Natural killer cell treated with Interleukin-12 subunit alpha and Interleukin-12 subunit beta and Interleukin-15 and Interleukin-18, amount 100 ng/mL, for 72 hours (primary cell): ENCODE measurements at regions not wholly inside any gene's neighbourhood (a gene's known extent, or its start where the extent isn't known, plus 50 kb on each side); places are given as distances from the start of the nearest gene placed in this dataset.

Experiments used
- ATAC-seq, 2 donors: fragments of 150-1000 bp; cut with Tn5 transposase in 1 of 2; sonication (Bioruptor Pico), chemical (Tn5 transposase) in 1 of 2; 2 replicates each; pipeline ENCODE4 v1.10.0; 2021
- DNase-seq: peaks from one replicate; pipeline ENCODE4 v3.0.0; 2022; ENCODE audit warnings: low spot score
- H3K27ac Mint-ChIP-seq, 2 donors: 1 replicate in 1 of 2; 2 replicates in 1 of 2; pipeline ENCODE4 v1.8.0; 2022; ENCODE audit warnings: mixed read lengths in 2 of 2, mild to moderate bottlenecking in 1 of 2, moderate library complexity in 1 of 2
- H3K27me3 Mint-ChIP-seq, 2 donors: 1 replicate in 1 of 2; 2 replicates in 1 of 2; pipeline ENCODE4 v1.8.0; 2022; ENCODE audit warnings: mixed read lengths in 2 of 2
- H3K36me3 Mint-ChIP-seq: one replicate; pipeline ENCODE4 v1.8.0; 2022; ENCODE audit warnings: mixed read lengths
- H3K4me1 Mint-ChIP-seq, 2 donors: 1 replicate in 1 of 2; 2 replicates in 1 of 2; pipeline ENCODE4 v1.8.0; 2022; ENCODE audit warnings: low read depth in 2 of 2, mixed read lengths in 2 of 2, mild to moderate bottlenecking in 1 of 2
- H3K4me3 Mint-ChIP-seq: one replicate; pipeline ENCODE4 v1.8.0; 2022; ENCODE audit warnings: mixed read lengths
- H3K9me3 Mint-ChIP-seq: 2 replicates; pipeline ENCODE4 v1.8.0; 2022; ENCODE audit warnings: mixed read lengths

- H3K4me1 Mint-ChIP-seq = no peaks in the 10 kb centered on the region
- H3K36me3 Mint-ChIP-seq = no peaks in the 10 kb centered on the region
- DNase-seq = no peak
- H3K27ac Mint-ChIP-seq = no peak overlapping the region
- no peaks in the 10 kb centered on the region for H3K27me3 Mint-ChIP-seq
- no peak for ATAC-seq
- H3K9me3 Mint-ChIP-seq = no peaks in the 10 kb centered on the region
- no peak overlapping the region for H3K4me3 Mint-ChIP-seq
These were observed 394.7 kb downstream of the BRD1 start for GRCh38 chr22:49432897-49433443.

- no peaks in the 10 kb centered on the region for H3K36me3 Mint-ChIP-seq
- DNase-seq = peak; percentile 18
- H3K27me3 Mint-ChIP-seq = no peaks in the 10 kb centered on the region
- no peaks in the 10 kb centered on the region for H3K4me1 Mint-ChIP-seq
- H3K9me3 Mint-ChIP-seq = no peaks in the 10 kb centered on the region
- ATAC-seq = no peak
- no peak overlapping the region for H3K27ac Mint-ChIP-seq
- H3K4me3 Mint-ChIP-seq = no peak overlapping the region
These were observed 395.3 kb downstream of the BRD1 start for GRCh38 chr22:49432211-49432896.

DNA sequence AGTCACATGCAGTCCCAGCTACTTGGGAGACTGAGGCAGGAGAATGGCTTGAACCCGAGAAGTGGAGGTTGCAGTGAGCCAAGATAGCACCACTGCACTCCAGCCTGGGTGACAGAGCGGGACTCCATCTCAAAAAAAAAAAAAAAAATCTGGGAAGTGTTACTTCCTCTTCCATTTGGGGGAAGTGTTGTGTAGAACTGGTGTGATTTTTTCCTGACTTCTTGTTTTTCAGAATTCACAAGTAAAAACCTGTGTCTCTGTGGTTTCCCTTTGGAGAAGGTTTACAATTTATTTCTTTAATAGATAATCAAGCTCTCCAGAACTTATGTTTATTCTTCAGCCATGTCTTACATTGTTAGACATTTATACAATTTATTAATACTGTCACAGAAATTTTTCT is 396.1 kb downstream of the BRD1 start:
- Mint-ChIP-seq H3K4me3 (no peak overlapping the region), H3K4me1 (no peaks in the 10 kb centered on the region), H3K27ac (no peak overlapping the region), H3K27me3 (no peaks in the 10 kb centered on the region), H3K36me3 (no peaks in the 10 kb centered on the region), H3K9me3 (no peaks in the 10 kb centered on the region)
- DNase-seq (no peak), ATAC-seq (no peak)

DNA sequence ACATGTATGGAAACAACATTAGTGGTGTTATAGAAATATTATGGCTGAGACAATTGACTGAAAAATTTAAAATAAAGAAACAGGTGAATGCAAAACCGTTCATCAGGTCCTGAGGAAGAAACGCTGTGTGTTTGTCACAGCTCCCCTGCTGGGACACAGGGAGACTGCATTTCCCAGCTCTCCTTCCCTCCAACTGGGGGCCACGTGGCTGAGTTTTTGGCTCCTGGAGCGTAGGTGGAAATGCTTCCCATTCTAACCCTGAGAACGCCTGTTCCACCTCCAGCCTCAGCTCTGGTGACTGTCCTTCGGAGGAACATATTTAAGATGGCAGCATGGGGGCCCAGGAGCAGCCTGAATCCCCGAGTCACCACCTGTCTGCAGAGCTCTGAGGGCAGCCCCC is 398.6 kb downstream of the BRD1 start:
- H3K36me3 Mint-ChIP-seq = no peaks in the 10 kb centered on the region
- DNase-seq (peak; percentile 34), ATAC-seq (no peak)
- H3K4me3 Mint-ChIP-seq = no peak overlapping the region
- H3K27ac Mint-ChIP-seq = no peak overlapping the region
- no peaks in the 10 kb centered on the region for H3K4me1 Mint-ChIP-seq
- no peaks in the 10 kb centered on the region for H3K9me3 Mint-ChIP-seq
- no peaks in the 10 kb centered on the region for H3K27me3 Mint-ChIP-seq

DNA sequence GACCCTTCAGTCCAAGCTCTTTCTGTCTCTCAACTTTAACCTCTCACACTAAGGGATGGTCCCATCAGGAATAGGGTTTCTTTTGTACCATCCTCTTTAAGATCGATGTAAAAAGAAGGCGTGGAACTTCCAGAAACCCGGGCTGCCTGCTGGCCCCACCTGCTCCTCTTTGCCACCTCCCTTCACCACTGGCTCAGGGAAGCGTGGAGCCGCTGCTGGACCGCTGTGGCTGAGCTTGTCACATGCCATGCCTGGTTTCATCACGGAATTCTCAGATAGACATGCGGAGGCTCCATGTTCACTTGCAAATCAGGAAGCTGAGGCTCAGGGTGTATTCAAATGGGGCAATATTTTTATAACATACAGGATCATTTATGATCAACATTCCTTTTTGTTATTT is 399.7 kb downstream of the BRD1 start:
- Mint-ChIP-seq H3K9me3 (no peaks in the 10 kb centered on the region), H3K36me3 (no peaks in the 10 kb centered on the region), H3K27me3 (no peaks in the 10 kb centered on the region), H3K4me3 (no peak overlapping the region), H3K4me1 (no peaks in the 10 kb centered on the region), H3K27ac (no peak overlapping the region)
- ATAC-seq = peak in 1 of 2 donors; percentile 35
- peak; percentile 45 for DNase-seq

DNA sequence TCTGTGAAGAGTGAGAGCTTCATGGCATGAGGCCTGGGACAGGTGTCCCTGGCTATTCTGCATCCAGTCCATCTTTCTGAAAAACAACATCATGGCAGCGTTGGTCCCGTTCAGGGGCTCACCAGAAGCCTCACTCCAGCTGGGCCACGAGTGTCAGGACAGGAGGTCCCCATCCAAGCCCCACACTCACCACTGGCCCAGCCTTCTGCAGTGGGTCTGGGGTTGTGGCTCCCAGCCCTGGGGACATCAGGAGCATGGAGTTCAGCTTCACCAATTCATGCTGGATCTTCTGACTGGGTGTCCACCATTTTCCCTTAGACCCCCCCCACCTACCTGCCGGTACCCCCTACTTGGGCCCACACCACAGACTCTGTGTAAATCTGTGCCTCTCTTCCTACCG is 400.3 kb downstream of the BRD1 start:
- DNase-seq = peak; percentile 51
- no peaks in the 10 kb centered on the region for H3K36me3 Mint-ChIP-seq
- no peak overlapping the region for H3K4me3 Mint-ChIP-seq
- H3K27me3 Mint-ChIP-seq = no peaks in the 10 kb centered on the region
- peak in 1 of 2 donors; percentile 32 for ATAC-seq
- no peaks in the 10 kb centered on the region for H3K4me1 Mint-ChIP-seq
- H3K9me3 Mint-ChIP-seq = no peaks in the 10 kb centered on the region
- no peak overlapping the region for H3K27ac Mint-ChIP-seq

DNA sequence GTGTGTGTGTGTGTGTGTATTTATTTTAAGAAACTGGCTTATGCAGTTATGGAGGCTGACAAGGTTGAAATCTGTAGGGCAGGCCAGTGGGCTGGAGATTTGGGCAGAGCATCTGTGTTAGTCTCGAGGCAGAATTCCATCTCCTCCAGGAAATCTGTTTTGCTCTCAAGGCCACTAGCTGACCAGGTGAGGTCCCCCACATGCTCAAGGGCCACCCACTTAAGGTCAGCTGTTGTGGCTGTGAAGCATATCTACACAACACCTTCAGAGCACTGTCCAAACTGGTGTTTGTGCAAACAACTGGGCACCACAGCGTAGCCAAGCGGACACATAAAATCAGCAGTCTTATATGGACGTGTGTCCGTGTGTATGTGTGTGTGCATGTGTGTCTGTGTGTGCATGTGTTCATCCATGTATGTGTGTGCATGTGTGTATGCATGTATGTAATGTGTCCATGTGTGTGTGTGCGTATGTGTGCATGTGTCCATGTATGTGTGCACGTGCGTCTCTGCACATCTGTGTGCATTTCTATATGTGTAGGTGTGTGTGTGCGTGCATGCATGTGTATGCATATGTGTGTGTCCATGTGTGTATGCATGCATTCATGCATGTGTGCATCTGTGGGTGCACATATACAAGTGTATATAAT is 400.9 kb downstream of the BRD1 start:
- DNase-seq = peak; percentile 13
- Mint-ChIP-seq H3K4me1 (no peaks in the 10 kb centered on the region), H3K9me3 (no peaks in the 10 kb centered on the region), H3K27me3 (no peaks in the 10 kb centered on the region), H3K36me3 (no peaks in the 10 kb centered on the region), H3K27ac (no peak overlapping the region), H3K4me3 (no peak overlapping the region)
- peak in 1 of 2 donors; percentile 24 for ATAC-seq

GRCh38 chr22:49426098-49426497 is 401.6 kb downstream of the BRD1 start:
- no peaks in the 10 kb centered on the region for H3K27me3 Mint-ChIP-seq
- no peak overlapping the region for H3K4me3 Mint-ChIP-seq
- DNase-seq = no peak
- no peaks in the 10 kb centered on the region for H3K4me1 Mint-ChIP-seq
- H3K27ac Mint-ChIP-seq = no peak overlapping the region
- no peaks in the 10 kb centered on the region for H3K9me3 Mint-ChIP-seq
- no peak for ATAC-seq
- no peaks in the 10 kb centered on the region for H3K36me3 Mint-ChIP-seq

GRCh38 chr22:49425356-49425755 is 402.3 kb downstream of the BRD1 start:
- H3K4me1 Mint-ChIP-seq = no peaks in the 10 kb centered on the region
- H3K36me3 Mint-ChIP-seq = no peaks in the 10 kb centered on the region
- H3K9me3 Mint-ChIP-seq = no peaks in the 10 kb centered on the region
- H3K27me3 Mint-ChIP-seq = peaks cover 0 to 2% of the 10 kb centered on the region in 2 donors
- no peak overlapping the region for H3K27ac Mint-ChIP-seq
- no peak overlapping the region for H3K4me3 Mint-ChIP-seq
- peak; percentile 32 for DNase-seq
- ATAC-seq = no peak

DNA sequence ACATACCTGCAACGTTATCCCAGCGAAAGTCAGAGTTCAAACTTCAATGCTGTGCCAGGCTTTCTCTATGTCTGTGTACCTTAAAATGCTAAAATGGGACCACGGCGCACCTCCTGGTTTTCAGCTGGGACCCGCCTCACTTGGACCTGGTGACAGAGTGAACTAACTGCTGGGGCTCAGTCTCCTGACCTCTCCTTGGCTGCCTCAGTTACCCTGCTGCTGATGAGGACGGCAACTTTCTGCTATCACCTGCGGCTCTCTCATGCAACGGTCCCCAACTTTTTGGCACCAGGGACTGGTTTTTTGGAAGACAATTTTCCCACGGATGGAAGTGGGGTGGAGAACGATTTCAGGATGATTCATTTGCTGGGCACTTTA is 402.8 kb downstream of the BRD1 start:
- ATAC-seq = no peak
- Mint-ChIP-seq H3K4me3 (no peak overlapping the region), H3K27ac (no peak overlapping the region), H3K27me3 (peaks cover 0 to 2% of the 10 kb centered on the region in 2 donors), H3K9me3 (no peaks in the 10 kb centered on the region), H3K4me1 (no peaks in the 10 kb centered on the region), H3K36me3 (no peaks in the 10 kb centered on the region)
- peak; percentile 25 for DNase-seq

DNA sequence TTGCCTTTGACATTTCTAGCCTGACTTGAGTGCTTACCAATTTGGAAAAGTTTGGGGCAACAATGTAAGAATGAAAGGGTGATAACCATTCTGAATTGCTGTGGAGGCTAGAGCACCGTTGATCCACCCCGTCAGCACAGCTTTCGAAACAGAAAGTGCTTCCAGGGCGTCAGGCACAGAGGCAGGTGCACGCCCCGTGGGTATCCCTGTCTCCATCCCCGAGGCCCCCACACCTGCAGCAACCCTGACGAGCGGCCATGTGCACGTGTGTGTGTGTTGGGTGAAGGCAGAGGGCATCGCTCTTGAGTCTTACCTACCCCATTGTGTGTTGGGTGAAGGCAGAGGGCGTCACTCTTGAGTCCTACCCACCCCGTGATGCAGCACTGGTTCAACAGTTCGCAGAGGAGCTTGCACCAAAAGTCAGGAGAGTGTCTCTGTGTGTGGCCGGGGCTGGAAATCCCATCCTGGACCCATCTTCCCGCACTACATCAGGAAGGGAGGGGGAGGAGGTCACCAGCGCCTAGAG is 404.5 kb downstream of the BRD1 start:
- peaks cover 0 to 2% of the 10 kb centered on the region in 2 donors for H3K27me3 Mint-ChIP-seq
- DNase-seq (peak; percentile 57), ATAC-seq (no peak)
- no peak overlapping the region for H3K4me3 Mint-ChIP-seq
- H3K9me3 Mint-ChIP-seq = no peaks in the 10 kb centered on the region
- H3K27ac Mint-ChIP-seq = no peak overlapping the region
- no peaks in the 10 kb centered on the region for H3K36me3 Mint-ChIP-seq
- no peaks in the 10 kb centered on the region for H3K4me1 Mint-ChIP-seq

GRCh38 chr22:49422701-49423100 is 405.0 kb downstream of the BRD1 start:
- Mint-ChIP-seq H3K4me1 (no peaks in the 10 kb centered on the region), H3K36me3 (no peaks in the 10 kb centered on the region), H3K27me3 (peaks cover 0 to 2% of the 10 kb centered on the region in 2 donors), H3K27ac (no peak overlapping the region), H3K9me3 (no peaks in the 10 kb centered on the region), H3K4me3 (no peak overlapping the region)
- ATAC-seq (no peak), DNase-seq (peak; percentile 20)

DNA sequence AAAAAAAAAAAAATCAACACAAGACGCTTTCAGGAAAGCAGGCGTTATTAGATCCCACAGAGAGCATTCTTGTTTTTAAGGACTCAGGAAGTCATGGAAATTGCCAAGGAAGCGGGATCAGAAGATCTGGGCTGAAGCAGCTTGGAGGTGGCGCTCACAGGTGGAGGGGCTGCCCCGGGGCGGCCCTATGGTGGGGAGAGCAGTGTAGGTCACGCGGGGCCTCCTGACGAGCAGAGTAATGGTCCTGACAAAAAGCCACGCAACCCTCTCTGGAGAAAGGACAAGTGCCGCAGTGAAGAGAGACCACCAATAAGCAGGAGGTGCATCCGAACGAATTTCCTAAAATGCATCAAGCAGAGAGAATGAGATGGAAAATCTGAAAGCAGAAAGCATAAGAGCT is 407.0 kb downstream of the BRD1 start:
- Mint-ChIP-seq H3K4me3 (no peak overlapping the region), H3K27ac (no peak overlapping the region), H3K36me3 (no peaks in the 10 kb centered on the region), H3K27me3 (peaks cover 0 to 2% of the 10 kb centered on the region in 2 donors), H3K4me1 (no peaks in the 10 kb centered on the region), H3K9me3 (no peaks in the 10 kb centered on the region)
- ATAC-seq (no peak), DNase-seq (peak; percentile 56)

DNA sequence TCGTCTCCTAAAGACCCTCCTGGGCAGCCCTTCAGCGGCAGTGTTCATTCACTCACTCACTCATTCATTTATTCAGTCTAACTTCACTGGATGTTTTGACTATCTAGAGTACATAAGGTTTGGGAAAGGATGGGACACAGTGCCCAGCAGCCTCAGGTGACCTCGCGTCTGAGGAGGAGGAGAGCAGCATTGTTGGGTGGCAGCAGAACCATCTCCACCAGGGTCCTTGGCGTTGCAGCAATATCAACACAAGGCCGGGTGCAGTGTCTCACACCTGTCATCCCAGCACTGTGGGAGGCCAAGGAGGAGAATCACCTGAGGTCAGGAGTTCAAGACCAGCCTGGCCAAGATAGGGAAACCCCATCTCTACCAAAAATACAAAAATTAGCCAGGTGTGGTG is 408.0 kb downstream of the BRD1 start:
- Mint-ChIP-seq H3K27ac (no peak overlapping the region), H3K9me3 (no peaks in the 10 kb centered on the region), H3K27me3 (peaks cover 0 to 2% of the 10 kb centered on the region in 2 donors), H3K4me1 (no peaks in the 10 kb centered on the region), H3K4me3 (no peak overlapping the region), H3K36me3 (no peaks in the 10 kb centered on the region)
- DNase-seq (peak; percentile 60), ATAC-seq (no peak)
